ENCODE measurements at regions not wholly inside any gene's neighbourhood (a gene's known extent, or its start where the extent isn't known, plus 50 kb on each side); places are given as distances from the start of the nearest gene placed in this dataset.
"Not testable (repeated sequence)": the region's sequence is repeated elsewhere in the genome, so short reads cannot be mapped to it uniquely, and the experiment has no call there.

GRCh38 chr5:111635151-111635902, 121.7 kb downstream of the NREP start:
- DNase-seq (ENCODE audit: low spot score) = no peak

- no peak for DNase-seq (ENCODE audit: low spot score)
Observed at GRCh38 chr5:111631328-111631727, 119.0 kb upstream of the STARD4 start.

- DNase-seq (ENCODE audit: low spot score) = no peak
Observed at GRCh38 chr5:111628901-111629300, 116.6 kb upstream of the STARD4 start.

GRCh38 chr5:111627862-111628261, 115.5 kb upstream of the STARD4 start:
- no peak for DNase-seq (ENCODE audit: low spot score)

- DNase-seq (ENCODE audit: low spot score) = no peak
Observed at GRCh38 chr5:111626473-111627148, 114.3 kb upstream of the STARD4 start.

GRCh38 chr5:111618623-111619271, 106.4 kb upstream of the STARD4 start:
- no peak for DNase-seq (ENCODE audit: low spot score)

- DNase-seq (ENCODE audit: low spot score) = no peak
Observed at GRCh38 chr5:111615054-111615453, 102.7 kb upstream of the STARD4 start.

- not testable (repeated sequence) for DNase-seq (ENCODE audit: low spot score)
Observed at GRCh38 chr5:111612013-111612630, 99.8 kb upstream of the STARD4 start.

- DNase-seq (ENCODE audit: low spot score) = no peak
Observed at GRCh38 chr5:111606194-111606593, 93.9 kb upstream of the STARD4 start.

- DNase-seq (ENCODE audit: low spot score) = no peak
Observed at GRCh38 chr5:111603446-111603827, 91.1 kb upstream of the STARD4 start.

- no peak for DNase-seq (ENCODE audit: low spot score)
Observed at GRCh38 chr5:111602817-111603445, 90.6 kb upstream of the STARD4 start.

- DNase-seq (ENCODE audit: low spot score) = no peak
Observed at GRCh38 chr5:111598996-111599395, 86.7 kb upstream of the STARD4 start.

GRCh38 chr5:111597491-111597890, 85.2 kb upstream of the STARD4 start:
- DNase-seq (ENCODE audit: low spot score) = no peak

GRCh38 chr5:111596705-111597104, 84.4 kb upstream of the STARD4 start:
- DNase-seq (ENCODE audit: low spot score) = no peak

GRCh38 chr5:111595425-111595824, 83.1 kb upstream of the STARD4 start:
- DNase-seq (ENCODE audit: low spot score) = no peak

GRCh38 chr5:111589316-111589715, 77.0 kb upstream of the STARD4 start:
- DNase-seq (ENCODE audit: low spot score) = no peak

GRCh38 chr5:111587728-111588127, 75.4 kb upstream of the STARD4 start:
- no peak for DNase-seq (ENCODE audit: low spot score)

GRCh38 chr5:111585946-111586345, 73.6 kb upstream of the STARD4 start:
- no peak for DNase-seq (ENCODE audit: low spot score)

GRCh38 chr5:111585291-111585690, 73.0 kb upstream of the STARD4 start:
- DNase-seq (ENCODE audit: low spot score) = no peak

GRCh38 chr5:111584651-111585050, 72.3 kb upstream of the STARD4 start:
- peak; percentile 37 for DNase-seq (ENCODE audit: low spot score)

GRCh38 chr5:111583758-111584203, 71.4 kb upstream of the STARD4 start:
- DNase-seq (ENCODE audit: low spot score) = no peak

- DNase-seq (ENCODE audit: low spot score) = no peak
Observed at GRCh38 chr5:111582993-111583601, 70.8 kb upstream of the STARD4 start.

All from RKO (cell line).